Osteocyte (in vitro differentiated cells): ENCODE measurements at regions not wholly inside any gene's neighbourhood (a gene's known extent, or its start where the extent isn't known, plus 50 kb on each side); places are given as distances from the start of the nearest gene placed in this dataset.

ENCODE experiments used
- DNase-seq: peaks from one replicate; pipeline ENCODE4 v3.0.0; 2021; ENCODE audit warnings: mixed read lengths; ENCODE audit not compliant: unreplicated experiment; ENCODE audit errors: extremely low spot score
- H3K27ac Mint-ChIP-seq: one replicate; pipeline ENCODE4 v1.8.0; 2021; ENCODE audit warnings: mild to moderate bottlenecking, mixed read lengths; ENCODE audit not compliant: unreplicated experiment
- H3K27me3 Mint-ChIP-seq: one replicate; pipeline ENCODE4 v1.8.0; 2021; ENCODE audit warnings: mixed read lengths; ENCODE audit not compliant: unreplicated experiment
- H3K36me3 Mint-ChIP-seq: one replicate; pipeline ENCODE4 v1.8.0; 2021; ENCODE audit warnings: mixed read lengths; ENCODE audit not compliant: unreplicated experiment
- H3K4me1 Mint-ChIP-seq: one replicate; pipeline ENCODE4 v1.8.0; 2021; ENCODE audit warnings: mixed read lengths; ENCODE audit not compliant: unreplicated experiment
- H3K4me3 Mint-ChIP-seq: one replicate; pipeline ENCODE4 v1.8.0; 2021; ENCODE audit warnings: mild to moderate bottlenecking, moderate library complexity, mixed read lengths; ENCODE audit not compliant: unreplicated experiment
- H3K9me3 Mint-ChIP-seq: one replicate; pipeline ENCODE4 v1.8.0; 2021; ENCODE audit warnings: mixed read lengths; ENCODE audit not compliant: unreplicated experiment
- CTCF ChIP-seq: fragments of 200-600 bp; sonication (generic); IDR thresholded peaks from 2 replicates; pipeline ENCODE4 v1.5.0; 2021; ENCODE audit warnings: antibody characterized with exemption, mild to moderate bottlenecking, moderate library complexity

GRCh38 chr10:8575620-8576019, 521.1 kb downstream of the GATA3 start:
- no peak for DNase-seq
- H3K4me3 Mint-ChIP-seq, result no peak overlapping the region
- H3K27ac Mint-ChIP-seq, result no peak overlapping the region
- H3K36me3 Mint-ChIP-seq, result no peaks in the 10 kb centered on the region
- H3K4me1 Mint-ChIP-seq, result no peaks in the 10 kb centered on the region
- no peak for TF ChIP-seq CTCF
- peaks cover 29% of the 10 kb centered on the region for H3K9me3 Mint-ChIP-seq
- no peaks in the 10 kb centered on the region for H3K27me3 Mint-ChIP-seq

GRCh38 chr10:8576281-8576680, 521.8 kb downstream of the GATA3 start:
- H3K27me3 Mint-ChIP-seq, result no peaks in the 10 kb centered on the region
- no peak for TF ChIP-seq CTCF
- DNase-seq, result no peak
- H3K27ac Mint-ChIP-seq, result no peak overlapping the region
- H3K4me1 Mint-ChIP-seq, result no peaks in the 10 kb centered on the region
- peaks cover 25% of the 10 kb centered on the region for H3K9me3 Mint-ChIP-seq
- H3K36me3 Mint-ChIP-seq, result no peaks in the 10 kb centered on the region
- no peak overlapping the region for H3K4me3 Mint-ChIP-seq

GRCh38 chr10:8576911-8577310, 522.4 kb downstream of the GATA3 start:
- Mint-ChIP-seq H3K27me3 (no peaks in the 10 kb centered on the region), H3K9me3 (peaks cover 27% of the 10 kb centered on the region), H3K36me3 (no peaks in the 10 kb centered on the region), H3K4me1 (no peaks in the 10 kb centered on the region), H3K4me3 (no peak overlapping the region), H3K27ac (no peak overlapping the region)
- DNase-seq, result no peak
- TF ChIP-seq CTCF, result no peak

GRCh38 chr10:8577686-8578085, 523.2 kb downstream of the GATA3 start:
- Mint-ChIP-seq H3K36me3 (no peaks in the 10 kb centered on the region), H3K4me1 (no peaks in the 10 kb centered on the region), H3K9me3 (peaks cover 28% of the 10 kb centered on the region), H3K4me3 (no peak overlapping the region), H3K27me3 (no peaks in the 10 kb centered on the region), H3K27ac (no peak overlapping the region)
- no peak for TF ChIP-seq CTCF
- no peak for DNase-seq

GRCh38 chr10:8581521-8582225, 527.2 kb downstream of the GATA3 start:
- no peak for DNase-seq
- no peak overlapping the region for H3K27ac Mint-ChIP-seq
- peaks cover 23% of the 10 kb centered on the region for H3K9me3 Mint-ChIP-seq
- no peak overlapping the region for H3K4me3 Mint-ChIP-seq
- H3K27me3 Mint-ChIP-seq, result no peaks in the 10 kb centered on the region
- no peak for TF ChIP-seq CTCF
- no peaks in the 10 kb centered on the region for H3K36me3 Mint-ChIP-seq
- H3K4me1 Mint-ChIP-seq, result no peaks in the 10 kb centered on the region
